Ishikawa (cell line): ENCODE measurements at regions not wholly inside any gene's neighbourhood (a gene's known extent, or its start where the extent isn't known, plus 50 kb on each side); places are given as distances from the start of the nearest gene placed in this dataset.

Experiments
- CEBPB ChIP-seq: IDR thresholded peaks from 2 replicates; pipeline ENCODE4 v1.6.1; 2012
- CREB1 ChIP-seq: IDR thresholded peaks from 2 replicates; pipeline ENCODE4 v1.6.1; 2012; ENCODE audit warnings: low read depth
- EP300 ChIP-seq: IDR thresholded peaks from 2 replicates; pipeline ENCODE4 v1.6.1; 2012; ENCODE audit warnings: borderline replicate concordance
- NFIC ChIP-seq: IDR thresholded peaks from 2 replicates; pipeline ENCODE4 v1.6.1; 2012
- RAD21 ChIP-seq: IDR thresholded peaks from 2 replicates; pipeline ENCODE4 v1.6.1; 2012; ENCODE audit warnings: low read depth
- TAF1 ChIP-seq: IDR thresholded peaks from 2 replicates; pipeline ENCODE4 v1.6.1; 2012; ENCODE audit warnings: low read depth, mild to moderate bottlenecking
- TEAD4 ChIP-seq: IDR thresholded peaks from 2 replicates; pipeline ENCODE4 v1.6.1; 2012
- YY1 ChIP-seq: IDR thresholded peaks from 2 replicates; pipeline ENCODE4 v1.6.1; 2012; ENCODE audit warnings: low read depth
- TF ChIP-seq, protein P1 (sequence below): IDR thresholded peaks from 2 replicates; pipeline ENCODE4 v1.6.1; 2012
- TF ChIP-seq, protein P2 (sequence below): IDR thresholded peaks from 2 replicates; pipeline ENCODE4 v1.6.1; 2012; ENCODE audit warnings: low read depth, mild to moderate bottlenecking

DNA sequence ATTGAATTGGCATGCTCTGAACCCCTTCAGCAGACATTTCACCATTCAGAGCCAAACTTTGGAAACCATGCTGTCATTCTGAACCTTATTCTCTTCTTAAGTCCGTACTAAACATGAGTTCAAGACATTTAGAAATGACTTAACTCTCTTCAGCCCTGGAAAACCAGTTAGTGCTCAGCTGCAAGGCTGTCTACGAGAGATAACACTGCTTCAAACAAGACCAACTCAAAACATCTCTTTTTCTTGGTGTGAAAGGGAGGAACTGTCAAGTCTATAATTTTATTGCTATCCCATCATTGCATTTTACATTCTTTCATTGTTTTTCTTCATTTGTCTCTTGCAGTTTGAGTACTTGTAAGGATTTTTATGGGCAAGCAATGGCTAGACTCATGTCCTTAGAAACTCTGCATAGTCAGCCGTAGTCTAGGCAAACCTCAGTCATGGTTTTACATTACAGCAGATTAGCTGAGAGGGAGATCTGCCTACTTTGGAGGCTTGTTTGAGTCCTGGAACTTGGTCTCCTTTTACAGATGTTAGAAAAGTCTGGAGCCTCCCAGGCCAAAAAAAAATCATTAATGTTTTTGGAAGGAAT is 120.6 kb upstream of the JADE1 start:
- TF ChIP-seq CREB1 (no peak), NFIC (no peak), YY1 (no peak), EP300 (no peak), CEBPB (no peak), TEAD4 (no peak), RAD21 (no peak), TAF1 (no peak)
- TF ChIP-seq, protein P1, sequence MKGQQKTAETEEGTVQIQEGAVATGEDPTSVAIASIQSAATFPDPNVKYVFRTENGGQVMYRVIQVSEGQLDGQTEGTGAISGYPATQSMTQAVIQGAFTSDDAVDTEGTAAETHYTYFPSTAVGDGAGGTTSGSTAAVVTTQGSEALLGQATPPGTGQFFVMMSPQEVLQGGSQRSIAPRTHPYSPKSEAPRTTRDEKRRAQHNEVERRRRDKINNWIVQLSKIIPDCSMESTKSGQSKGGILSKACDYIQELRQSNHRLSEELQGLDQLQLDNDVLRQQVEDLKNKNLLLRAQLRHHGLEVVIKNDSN, result no peak
- TF ChIP-seq, protein P2, sequence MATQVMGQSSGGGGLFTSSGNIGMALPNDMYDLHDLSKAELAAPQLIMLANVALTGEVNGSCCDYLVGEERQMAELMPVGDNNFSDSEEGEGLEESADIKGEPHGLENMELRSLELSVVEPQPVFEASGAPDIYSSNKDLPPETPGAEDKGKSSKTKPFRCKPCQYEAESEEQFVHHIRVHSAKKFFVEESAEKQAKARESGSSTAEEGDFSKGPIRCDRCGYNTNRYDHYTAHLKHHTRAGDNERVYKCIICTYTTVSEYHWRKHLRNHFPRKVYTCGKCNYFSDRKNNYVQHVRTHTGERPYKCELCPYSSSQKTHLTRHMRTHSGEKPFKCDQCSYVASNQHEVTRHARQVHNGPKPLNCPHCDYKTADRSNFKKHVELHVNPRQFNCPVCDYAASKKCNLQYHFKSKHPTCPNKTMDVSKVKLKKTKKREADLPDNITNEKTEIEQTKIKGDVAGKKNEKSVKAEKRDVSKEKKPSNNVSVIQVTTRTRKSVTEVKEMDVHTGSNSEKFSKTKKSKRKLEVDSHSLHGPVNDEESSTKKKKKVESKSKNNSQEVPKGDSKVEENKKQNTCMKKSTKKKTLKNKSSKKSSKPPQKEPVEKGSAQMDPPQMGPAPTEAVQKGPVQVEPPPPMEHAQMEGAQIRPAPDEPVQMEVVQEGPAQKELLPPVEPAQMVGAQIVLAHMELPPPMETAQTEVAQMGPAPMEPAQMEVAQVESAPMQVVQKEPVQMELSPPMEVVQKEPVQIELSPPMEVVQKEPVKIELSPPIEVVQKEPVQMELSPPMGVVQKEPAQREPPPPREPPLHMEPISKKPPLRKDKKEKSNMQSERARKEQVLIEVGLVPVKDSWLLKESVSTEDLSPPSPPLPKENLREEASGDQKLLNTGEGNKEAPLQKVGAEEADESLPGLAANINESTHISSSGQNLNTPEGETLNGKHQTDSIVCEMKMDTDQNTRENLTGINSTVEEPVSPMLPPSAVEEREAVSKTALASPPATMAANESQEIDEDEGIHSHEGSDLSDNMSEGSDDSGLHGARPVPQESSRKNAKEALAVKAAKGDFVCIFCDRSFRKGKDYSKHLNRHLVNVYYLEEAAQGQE, result no peak
